ENCODE measurements at regions not wholly inside any gene's neighbourhood (a gene's known extent, or its start where the extent isn't known, plus 50 kb on each side); places are given as distances from the start of the nearest gene placed in this dataset.
"Not testable (repeated sequence)": the region's sequence is repeated elsewhere in the genome, so short reads cannot be mapped to it uniquely, and the experiment has no call there.

GRCh38 chr20:4465212-4465611 lies 216.1 kb upstream of the ADRA1D start:
- DNase-seq: no peak

- not testable (repeated sequence) for DNase-seq
These were observed 213.7 kb upstream of the ADRA1D start for GRCh38 chr20:4462801-4463200.

GRCh38 chr20:4459081-4459480 lies 210.0 kb upstream of the ADRA1D start:
- no peak for DNase-seq

- no peak for DNase-seq
These were observed 208.8 kb upstream of the ADRA1D start for GRCh38 chr20:4457566-4458543.

GRCh38 chr20:4455996-4456395 lies 206.9 kb upstream of the ADRA1D start:
- no peak for DNase-seq

GRCh38 chr20:4455301-4455701 lies 206.2 kb upstream of the ADRA1D start:
- no peak for DNase-seq

- DNase-seq: no peak
These were observed 205.0 kb upstream of the ADRA1D start for GRCh38 chr20:4454111-4454510.

GRCh38 chr20:4453359-4453758 lies 204.3 kb upstream of the ADRA1D start:
- no peak for DNase-seq

- DNase-seq: no peak
These were observed 202.5 kb upstream of the ADRA1D start for GRCh38 chr20:4451487-4452081.

GRCh38 chr20:4449957-4450715 lies 201.0 kb upstream of the ADRA1D start:
- DNase-seq: no peak

GRCh38 chr20:4445784-4446183 lies 196.7 kb upstream of the ADRA1D start:
- DNase-seq: no peak

- DNase-seq: no peak
These were observed 196.2 kb upstream of the ADRA1D start for GRCh38 chr20:4445331-4445730.

- DNase-seq: no peak
These were observed 195.3 kb upstream of the ADRA1D start for GRCh38 chr20:4444404-4444803.

GRCh38 chr20:4443016-4443415 lies 193.9 kb upstream of the ADRA1D start:
- no peak for DNase-seq

- DNase-seq: no peak
These were observed 192.8 kb upstream of the ADRA1D start for GRCh38 chr20:4441871-4442270.

- no peak for DNase-seq
These were observed 192.1 kb upstream of the ADRA1D start for GRCh38 chr20:4441191-4441590.

GRCh38 chr20:4439461-4439860 lies 190.4 kb upstream of the ADRA1D start:
- no peak for DNase-seq

GRCh38 chr20:4437131-4437530 lies 188.0 kb upstream of the ADRA1D start:
- no peak for DNase-seq

- no peak for DNase-seq
These were observed 186.8 kb upstream of the ADRA1D start for GRCh38 chr20:4435671-4436455.

- no peak for DNase-seq
These were observed 186.1 kb upstream of the ADRA1D start for GRCh38 chr20:4435225-4435624.

GRCh38 chr20:4434681-4435080 lies 185.6 kb upstream of the ADRA1D start:
- no peak for DNase-seq

- no peak for DNase-seq
These were observed 182.4 kb upstream of the ADRA1D start for GRCh38 chr20:4431446-4431845.

GRCh38 chr20:4430826-4431225 lies 181.7 kb upstream of the ADRA1D start:
- not testable (repeated sequence) for DNase-seq

All from activated gamma-delta T cell (primary cell).